ENCODE measurements at regions not wholly inside any gene's neighbourhood (a gene's known extent, or its start where the extent isn't known, plus 50 kb on each side); places are given as distances from the start of the nearest gene placed in this dataset.

DNA sequence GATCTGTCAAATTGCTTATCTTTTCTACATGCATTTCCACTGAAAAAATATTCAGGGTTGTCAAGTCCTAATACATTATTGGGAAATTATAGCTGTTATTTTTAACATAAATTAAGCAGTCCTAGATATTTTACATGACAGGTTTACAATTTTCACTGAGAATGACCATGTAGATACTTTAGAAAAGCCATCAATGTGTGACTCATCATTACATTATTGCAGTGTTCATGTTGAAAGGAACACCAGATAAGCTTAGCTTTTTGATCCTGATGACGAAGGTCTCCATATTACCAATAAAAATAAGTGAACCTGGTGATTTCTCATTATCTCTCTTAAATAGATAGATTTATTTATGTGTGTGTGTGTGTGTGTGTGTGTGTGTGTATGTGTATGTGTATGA lies 529.5 kb upstream of the PCDH15 start:
- TF ChIP-seq, protein P1, sequence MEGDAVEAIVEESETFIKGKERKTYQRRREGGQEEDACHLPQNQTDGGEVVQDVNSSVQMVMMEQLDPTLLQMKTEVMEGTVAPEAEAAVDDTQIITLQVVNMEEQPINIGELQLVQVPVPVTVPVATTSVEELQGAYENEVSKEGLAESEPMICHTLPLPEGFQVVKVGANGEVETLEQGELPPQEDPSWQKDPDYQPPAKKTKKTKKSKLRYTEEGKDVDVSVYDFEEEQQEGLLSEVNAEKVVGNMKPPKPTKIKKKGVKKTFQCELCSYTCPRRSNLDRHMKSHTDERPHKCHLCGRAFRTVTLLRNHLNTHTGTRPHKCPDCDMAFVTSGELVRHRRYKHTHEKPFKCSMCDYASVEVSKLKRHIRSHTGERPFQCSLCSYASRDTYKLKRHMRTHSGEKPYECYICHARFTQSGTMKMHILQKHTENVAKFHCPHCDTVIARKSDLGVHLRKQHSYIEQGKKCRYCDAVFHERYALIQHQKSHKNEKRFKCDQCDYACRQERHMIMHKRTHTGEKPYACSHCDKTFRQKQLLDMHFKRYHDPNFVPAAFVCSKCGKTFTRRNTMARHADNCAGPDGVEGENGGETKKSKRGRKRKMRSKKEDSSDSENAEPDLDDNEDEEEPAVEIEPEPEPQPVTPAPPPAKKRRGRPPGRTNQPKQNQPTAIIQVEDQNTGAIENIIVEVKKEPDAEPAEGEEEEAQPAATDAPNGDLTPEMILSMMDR (IDR thresholded peaks at IDR 0.05; ENCODE audit: low read depth, low read length): no peak

GRCh38 chr10:55329796-55330195 lies 528.8 kb upstream of the PCDH15 start:
- TF ChIP-seq, protein P1 (IDR thresholded peaks at IDR 0.05; ENCODE audit: low read depth, low read length): no peak
- no peak overlapping the region for H3K4me3 ChIP-seq (replicated peaks in 1 of 2; ENCODE audit: low read depth in 2 of 2, low read length in 2 of 2)
- no peak for DNase-seq (ENCODE audit: low read depth in 2 of 2)

More for the DNA sequence above, 529.5 kb upstream of the PCDH15 start:
- DNase-seq (ENCODE audit: low read depth in 2 of 2): no peak
- H3K4me3 ChIP-seq (replicated peaks in 1 of 2; ENCODE audit: low read depth in 2 of 2, low read length in 2 of 2): no peak overlapping the region

DNA sequence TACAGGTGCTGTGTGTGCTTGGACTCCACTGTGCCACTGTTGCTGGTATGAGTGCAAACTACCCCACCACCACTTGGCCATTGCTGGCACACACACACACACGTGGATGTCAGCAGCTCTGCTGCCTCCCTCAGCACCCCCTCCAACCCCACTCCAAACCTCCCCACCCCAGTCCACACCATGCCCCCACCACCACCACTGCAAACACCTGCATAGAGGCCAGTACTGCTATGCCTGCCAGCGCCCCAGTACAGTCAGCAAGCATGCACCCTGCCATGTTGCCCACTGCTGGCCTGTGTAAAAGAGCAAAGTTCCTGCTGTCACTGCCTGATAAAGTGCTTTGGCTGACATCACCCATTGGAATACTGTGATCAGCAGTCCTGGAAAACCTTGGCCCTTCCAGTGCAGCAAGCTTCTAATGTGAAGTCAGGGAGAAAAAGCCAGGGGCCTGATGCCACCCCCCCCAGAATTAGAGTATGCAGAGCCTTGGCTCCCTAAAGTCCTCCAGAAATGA lies 519.2 kb upstream of the PCDH15 start:
- no peak for DNase-seq (ENCODE audit: low read depth in 2 of 2)
- H3K4me3 ChIP-seq (replicated peaks in 1 of 2; ENCODE audit: low read depth in 2 of 2, low read length in 2 of 2): no peak overlapping the region

GRCh38 chr10:55311848-55312635 lies 511.0 kb upstream of the PCDH15 start:
- no peak for DNase-seq (ENCODE audit: low read depth in 2 of 2)
- no peak overlapping the region for H3K4me3 ChIP-seq (replicated peaks in 1 of 2; ENCODE audit: low read depth in 2 of 2, low read length in 2 of 2)
- TF ChIP-seq, protein P1 (IDR thresholded peaks at IDR 0.05; ENCODE audit: low read depth, low read length): no peak

More for the DNA sequence above, 519.2 kb upstream of the PCDH15 start:
- TF ChIP-seq, protein P1 (IDR thresholded peaks at IDR 0.05; ENCODE audit: low read depth, low read length): no peak

GRCh38 chr10:55310143-55310542 lies 509.1 kb upstream of the PCDH15 start:
- no peak for DNase-seq (ENCODE audit: low read depth in 2 of 2)
- TF ChIP-seq, protein P1 (IDR thresholded peaks at IDR 0.05; ENCODE audit: low read depth, low read length): no peak
- H3K4me3 ChIP-seq (replicated peaks in 1 of 2; ENCODE audit: low read depth in 2 of 2, low read length in 2 of 2): no peak overlapping the region

GRCh38 chr10:55305285-55305684 lies 504.3 kb upstream of the PCDH15 start:
- DNase-seq (ENCODE audit: low read depth in 2 of 2): no peak
- TF ChIP-seq, protein P1 (IDR thresholded peaks at IDR 0.05; ENCODE audit: low read depth, low read length): no peak
- H3K4me3 ChIP-seq (replicated peaks in 1 of 2; ENCODE audit: low read depth in 2 of 2, low read length in 2 of 2): no peak overlapping the region

Data from cardiac fibroblast (primary cell).